Cardiac muscle cell (in vitro differentiated cells and primary cell): ENCODE measurements at regions not wholly inside any gene's neighbourhood (a gene's known extent, or its start where the extent isn't known, plus 50 kb on each side); places are given as distances from the start of the nearest gene placed in this dataset.
"Not testable (repeated sequence)": the region's sequence is repeated elsewhere in the genome, so short reads cannot be mapped to it uniquely, and the experiment has no call there.

Experiments used
- DNase-seq, 2 donors: peaks; one replicate each; pipeline versions ENCODE4 v3.0.0 to v3.0.0-alpha.2; 2010 to 2017; ENCODE audit warnings: low read depth in 1 of 2, low spot score in 1 of 2
- H3K27ac ChIP-seq: fragments of 200-600 bp; sonication (generic); 2 replicates; pipeline ENCODE4 v1.5.1; 2016
- H3K27me3 ChIP-seq: fragments of 200-600 bp; sonication (generic); 2 replicates; pipeline ENCODE4 v1.6.0; 2016; ENCODE audit warnings: control low read depth
- H3K36me3 ChIP-seq: fragments of 200-600 bp; sonication (generic); 2 replicates; pipeline ENCODE4 v1.5.1; 2016; ENCODE audit warnings: control low read depth
- H3K4me1 ChIP-seq: fragments of 200-600 bp; sonication (generic); 2 replicates; pipeline ENCODE4 v1.8.1; 2017; ENCODE audit warnings: low read depth, mild to moderate bottlenecking, mixed run types
- H3K4me3 ChIP-seq: fragments of 200-600 bp; sonication (generic); 2 replicates; pipeline ENCODE4 v1.5.1; 2016; ENCODE audit warnings: mild to moderate bottlenecking
- H3K9me3 ChIP-seq: fragments of 200-600 bp; sonication (generic); 2 replicates; pipeline ENCODE4 v1.5.1; 2017; ENCODE audit warnings: low read depth, mild to moderate bottlenecking, control low read depth
- CTCF ChIP-seq: IDR thresholded peaks from 2 replicates; pipeline ENCODE4 v1.5.1; 2012; ENCODE audit warnings: low read depth, mild to moderate bottlenecking, low read length

GRCh38 chr22:23457380-23457985 is 122.6 kb downstream of the IGLL1 start:
- H3K27ac ChIP-seq: no peak overlapping the region
- no peak for DNase-seq
- TF ChIP-seq CTCF: no peak

GRCh38 chr22:23456666-23457379 is 123.3 kb downstream of the IGLL1 start:
- not testable (repeated sequence) for H3K9me3 ChIP-seq, H3K4me3 ChIP-seq, H3K36me3 ChIP-seq, H3K27me3 ChIP-seq, DNase-seq, H3K27ac ChIP-seq, H3K4me1 ChIP-seq

More at GRCh38 chr22:23457380-23457985, 122.6 kb downstream of the IGLL1 start:
- no peak overlapping the region for H3K4me3 ChIP-seq
- no peaks in the 10 kb centered on the region for H3K36me3 ChIP-seq
- H3K9me3 ChIP-seq: no peaks in the 10 kb centered on the region
- no peaks in the 10 kb centered on the region for H3K4me1 ChIP-seq
- H3K27me3 ChIP-seq: no peaks in the 10 kb centered on the region

GRCh38 chr22:23454345-23454744 is 125.7 kb downstream of the IGLL1 start:
- not testable (repeated sequence) for H3K36me3 ChIP-seq, H3K27ac ChIP-seq, H3K27me3 ChIP-seq, H3K9me3 ChIP-seq, DNase-seq, H3K4me3 ChIP-seq, H3K4me1 ChIP-seq

GRCh38 chr22:23453277-23453676 is 126.8 kb downstream of the IGLL1 start:
- no peaks in the 10 kb centered on the region for H3K27me3 ChIP-seq
- peaks cover 5% of the 10 kb centered on the region for H3K4me1 ChIP-seq
- H3K27ac ChIP-seq: no peak overlapping the region
- H3K36me3 ChIP-seq: no peaks in the 10 kb centered on the region
- H3K9me3 ChIP-seq: no peaks in the 10 kb centered on the region
- no peak for DNase-seq
- no peak overlapping the region for H3K4me3 ChIP-seq
- no peak for TF ChIP-seq CTCF

- H3K27ac ChIP-seq: no peak overlapping the region
- TF ChIP-seq CTCF: no peak
- H3K9me3 ChIP-seq: no peaks in the 10 kb centered on the region
- no peaks in the 10 kb centered on the region for H3K36me3 ChIP-seq
- peaks cover 5% of the 10 kb centered on the region for H3K4me1 ChIP-seq
- DNase-seq: no peak
- H3K27me3 ChIP-seq: no peaks in the 10 kb centered on the region
- H3K4me3 ChIP-seq: no peak overlapping the region
Measured at GRCh38 chr22:23452231-23453010, 127.7 kb downstream of the IGLL1 start.

GRCh38 chr22:23451452-23452230 is 128.4 kb downstream of the IGLL1 start:
- H3K36me3 ChIP-seq, H3K4me3 ChIP-seq, H3K9me3 ChIP-seq, DNase-seq, H3K27me3 ChIP-seq, H3K27ac ChIP-seq, H3K4me1 ChIP-seq: not testable (repeated sequence)

- H3K4me3 ChIP-seq, H3K9me3 ChIP-seq, H3K27me3 ChIP-seq, H3K27ac ChIP-seq, H3K36me3 ChIP-seq, H3K4me1 ChIP-seq, DNase-seq: not testable (repeated sequence)
Measured at GRCh38 chr22:23450821-23451220, 129.3 kb downstream of the IGLL1 start.
